ENCODE measurements at regions not wholly inside any gene's neighbourhood (a gene's known extent, or its start where the extent isn't known, plus 50 kb on each side); places are given as distances from the start of the nearest gene placed in this dataset.

- no TSS peak for BruUV-seq (replicated peaks)
- H3K4me1 ChIP-seq (ENCODE audit: control insufficient read depth, insufficient read depth, low read length) = 0 out of 2 replicates have a peak, but pooled peaks cover 1% of the 10 kb centered on the region
- no peak overlapping the region for H2BK120ac ChIP-seq (ENCODE audit: low read depth, low read length)
- H4K5ac ChIP-seq (ENCODE audit: low read depth, low read length) = no peak overlapping the region
- H3K18ac ChIP-seq (ENCODE audit: low read depth, low read length) = no peak overlapping the region
- no peak overlapping the region for H3K9ac ChIP-seq (ENCODE audit: low read depth, low read length)
- H3K23ac ChIP-seq (ENCODE audit: low read depth, low read length) = no peak overlapping the region
- dilution Hi-C loops (cut with HindIII; ENCODE audit: low sequenced_read_pairs, unreplicated experiment) (no loop called here), in situ Hi-C loops (cut with MboI; ENCODE audit: low sequenced_read_pairs) (no loop called here), intact Hi-C loops (cut with micrococcal nuclease) (no loop called here)
- no peaks in the 10 kb centered on the region for H4K20me1 ChIP-seq (ENCODE audit: insufficient read depth, low read length)
- no peaks in the 10 kb centered on the region for H3K79me1 ChIP-seq (ENCODE audit: low read depth in 1 of 2, low read length in 2 of 2)
- H3K56ac ChIP-seq (ENCODE audit: extremely low read depth, insufficient read depth, low read length) = no peak overlapping the region
- no peak overlapping the region for H2BK5ac ChIP-seq (ENCODE audit: low read depth, low read length, poor library complexity, severe bottlenecking)
- peak overlapping the region; percentile 76; the same call in 1 of the 2 replicates for H2AK5ac ChIP-seq (ENCODE audit: low read depth, low read length)
- no peak overlapping the region for H4K8ac ChIP-seq (ENCODE audit: low read depth in 2 of 2, low read length in 2 of 2)
- DNase-seq = no peak
- peaks cover 5% of the 10 kb centered on the region; the same call in 1 of the 2 replicates for H3K9me1 ChIP-seq (ENCODE audit: insufficient read depth, low read length)
- ChIA-PET CTCF (no interaction called here), POLR2A (ENCODE audit: unreplicated experiment) (no interaction called here)
- peaks cover 15% of the 10 kb centered on the region for H3K27me3 ChIP-seq (ENCODE audit: control insufficient read depth, insufficient read depth, low read length)
- no peak overlapping the region for H3K4me2 ChIP-seq (ENCODE audit: low read depth, low read length)
- no peak overlapping the region for H3K4me3 ChIP-seq (ENCODE audit: insufficient read depth, low read depth, low read length)
- no peak overlapping the region for H4K91ac ChIP-seq (ENCODE audit: insufficient read depth, low read depth, low read length)
- WGBS, 2 experiments (ENCODE audit: extremely low coverage in 2 of 2, insufficient read length in 1 of 2) = 100% methylated on average over 1 of the region's 2 CpGs; no CpG with 5 or more reads in 1 of the 2 experiments
- no peaks in the 10 kb centered on the region for H3K36me3 ChIP-seq (ENCODE audit: control insufficient read depth, insufficient read depth, low read length)
- H2AK9ac ChIP-seq (replicated peaks; ENCODE audit: low read depth, low read length, poor library complexity) = no peak overlapping the region
- H2BK20ac ChIP-seq (ENCODE audit: low read depth, low read length) = no peak overlapping the region
- H3K9me3 ChIP-seq (ENCODE audit: control insufficient read depth, insufficient read depth, low read length) = no peaks in the 10 kb centered on the region
- H2BK15ac ChIP-seq (ENCODE audit: low read depth, low read length) = no peak overlapping the region
- TF ChIP-seq FOS (IDR thresholded peaks at IDR 0.05; ENCODE audit: low read depth, low read length) = no peak
- no peak for TF ChIP-seq USF2 (IDR thresholded peaks at IDR 0.05; ENCODE audit: low read depth, low read length)
- TF ChIP-seq SMC3 (IDR thresholded peaks at IDR 0.05; ENCODE audit: low read depth, low read length) = no peak
- no peak for TF ChIP-seq RCOR1 (IDR thresholded peaks at IDR 0.05; ENCODE audit: insufficient replicate concordance, low read length)
- no peak overlapping the region for H3K14ac ChIP-seq (replicated peaks; ENCODE audit: low read depth, low read length)
- H3K4ac ChIP-seq (ENCODE audit: low read depth, low read length) = no peak overlapping the region
- no peak overlapping the region for H3K27ac ChIP-seq (ENCODE audit: insufficient read depth, low read length)
- ATAC-seq (ENCODE audit: low read depth) = no peak
- no peak overlapping the region for H2AFZ ChIP-seq (replicated peaks; ENCODE audit: low read length, poor library complexity)
Measured at GRCh38 chr17:37834168-37834567, 89.3 kb upstream of the HNF1B start.
